HUES64 (cell line): ENCODE measurements at regions not wholly inside any gene's neighbourhood (a gene's known extent, or its start where the extent isn't known, plus 50 kb on each side); places are given as distances from the start of the nearest gene placed in this dataset.

Experiments used
- H3K27ac ChIP-seq: 2 replicates; pipeline ENCODE4 v1.7.0; 2013; ENCODE audit warnings: low read depth, low read length, inconsistent platforms
- H3K27me3 ChIP-seq: 2 replicates; pipeline ENCODE4 v1.6.1; 2013; ENCODE audit warnings: mild to moderate bottlenecking, low read length; ENCODE audit not compliant: insufficient read depth
- H3K36me3 ChIP-seq: 2 replicates; pipeline ENCODE4 v1.6.1; 2013; ENCODE audit warnings: mild to moderate bottlenecking, low read length; ENCODE audit not compliant: insufficient read depth
- H3K4me1 ChIP-seq: 2 replicates; pipeline ENCODE4 v1.6.1; 2013; ENCODE audit warnings: mild to moderate bottlenecking, low read length, moderate library complexity; ENCODE audit not compliant: insufficient read depth
- H3K4me3 ChIP-seq: 2 replicates; pipeline ENCODE4 v1.5.1; 2013; ENCODE audit warnings: mild to moderate bottlenecking, low read length, moderate library complexity
- H3K9ac ChIP-seq: 2 replicates; pipeline ENCODE4 v1.6.1; 2013; ENCODE audit warnings: mild to moderate bottlenecking, low read depth, low read length
- H3K9me3 ChIP-seq: 2 replicates; pipeline ENCODE4 v1.6.1; 2013; ENCODE audit warnings: low read depth, low read length; ENCODE audit not compliant: insufficient read depth
- WGBS: fragments of 150-250, 120-280 bp; methylation state at CpG from one replicate; pipeline ENCODE4 v1.1.7; 2013; ENCODE audit warnings: missing lambda C conversion rate; 5-methylcytosine and 5-hydroxymethylcytosine counted together

DNA sequence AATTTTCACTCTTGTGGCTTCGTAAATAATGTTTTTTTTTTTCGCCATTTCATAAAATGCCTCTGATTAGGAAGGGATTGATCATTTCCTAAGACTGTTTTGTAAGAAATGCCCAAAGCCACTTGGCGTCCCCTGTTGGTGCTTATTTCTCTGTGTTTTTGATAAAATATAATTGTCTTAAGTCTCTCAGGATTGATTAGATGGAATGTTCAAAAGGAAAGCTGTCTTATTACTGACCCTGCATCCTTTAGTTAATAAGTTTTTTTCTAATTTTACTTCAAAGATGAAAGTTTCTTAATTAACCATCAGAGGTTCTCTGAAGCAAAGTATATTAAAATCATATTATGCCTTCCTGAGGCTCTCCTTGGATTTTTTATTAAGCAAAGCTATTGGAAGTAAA is 624.3 kb upstream of the TENM4 start:
- Histone ChIP-seq H3K27ac (no peak overlapping the region), H3K27me3 (no peaks in the 10 kb centered on the region), H3K4me1 (no peaks in the 10 kb centered on the region), H3K9me3 (no peaks in the 10 kb centered on the region), H3K36me3 (no peaks in the 10 kb centered on the region), H3K9ac (no peak overlapping the region), H3K4me3 (no peak overlapping the region)
- WGBS: 88% methylated on average over 3 of the region's 3 CpGs

DNA sequence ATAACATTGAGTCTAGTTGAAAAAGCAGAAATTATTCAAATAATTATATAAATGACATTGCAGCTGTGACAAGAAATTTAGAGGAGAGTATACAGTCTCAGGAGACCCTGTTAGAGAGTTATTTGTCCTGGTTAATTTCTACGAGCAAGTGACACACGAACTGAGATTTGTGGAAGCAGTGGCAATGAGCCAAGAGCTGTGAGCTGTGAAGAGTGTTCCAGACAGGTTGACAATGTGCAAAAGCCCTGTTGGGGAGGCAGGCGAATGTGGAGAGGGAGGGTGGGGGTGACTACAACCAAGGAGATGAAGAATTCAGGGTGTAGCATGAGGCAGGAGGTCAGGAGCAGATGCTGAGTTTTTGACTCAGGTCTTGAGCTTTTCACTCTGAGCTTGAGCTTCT is 620.2 kb upstream of the TENM4 start:
- WGBS: 92% methylated on average over 3 of the region's 3 CpGs
- no peak overlapping the region for H3K9ac ChIP-seq
- H3K4me3 ChIP-seq: no peak overlapping the region
- H3K4me1 ChIP-seq: no peaks in the 10 kb centered on the region
- H3K9me3 ChIP-seq: no peaks in the 10 kb centered on the region
- no peaks in the 10 kb centered on the region for H3K36me3 ChIP-seq
- H3K27ac ChIP-seq: no peak overlapping the region
- no peaks in the 10 kb centered on the region for H3K27me3 ChIP-seq

DNA sequence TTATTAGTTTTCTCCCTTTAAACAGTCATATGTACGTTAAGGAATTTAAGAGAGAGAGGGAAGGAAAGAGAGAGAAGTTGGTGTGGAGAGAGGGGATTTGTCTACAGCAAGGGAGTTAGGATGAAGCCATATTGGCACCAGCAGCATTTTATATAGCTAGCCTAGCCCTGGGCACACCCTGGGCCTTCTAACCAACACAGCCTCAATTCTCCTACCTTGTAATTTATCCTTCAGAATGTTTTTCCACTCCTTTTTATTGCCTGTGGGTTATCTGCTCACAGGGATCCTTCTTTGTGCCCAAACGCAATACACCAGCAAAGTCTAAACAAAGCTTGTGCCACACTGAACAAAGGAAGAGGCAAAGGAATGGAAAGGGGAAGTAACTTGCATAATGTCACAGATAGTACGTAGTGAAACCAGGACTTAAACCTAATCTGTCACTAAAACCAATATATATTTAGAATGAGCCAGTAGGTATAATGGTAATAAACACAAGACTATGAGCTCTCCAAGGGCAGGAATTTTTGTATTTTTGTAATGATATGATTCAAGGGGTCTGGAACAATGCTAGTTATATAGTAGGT is 613.8 kb upstream of the TENM4 start:
- H3K27me3 ChIP-seq: no peaks in the 10 kb centered on the region
- H3K4me1 ChIP-seq: no peaks in the 10 kb centered on the region
- no peaks in the 10 kb centered on the region for H3K36me3 ChIP-seq
- WGBS: 90% methylated on average over 2 of the region's 3 CpGs
- no peaks in the 10 kb centered on the region for H3K9me3 ChIP-seq
- no peak overlapping the region for H3K4me3 ChIP-seq
- H3K27ac ChIP-seq: no peak overlapping the region
- H3K9ac ChIP-seq: no peak overlapping the region

DNA sequence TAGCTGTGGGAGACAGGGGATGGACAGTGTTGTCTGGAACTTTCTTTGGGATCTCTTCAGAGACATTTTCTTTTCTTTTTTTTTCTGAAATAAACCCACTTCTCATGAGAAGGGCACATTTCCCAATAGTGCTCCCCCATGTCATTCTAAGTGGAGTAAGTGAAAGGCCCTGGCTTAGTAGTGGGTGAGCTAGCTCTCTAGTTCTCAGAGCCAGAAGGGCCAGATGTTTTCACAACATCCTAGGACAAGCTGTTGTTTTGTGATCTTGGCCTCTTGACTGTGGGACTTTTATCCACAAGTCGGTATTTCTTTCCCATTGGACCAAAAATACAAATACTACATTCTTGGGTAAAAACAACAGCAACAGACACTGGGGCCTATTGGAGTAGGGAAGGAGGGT is 607.7 kb upstream of the TENM4 start:
- H3K36me3 ChIP-seq: no peaks in the 10 kb centered on the region
- H3K9me3 ChIP-seq: no peaks in the 10 kb centered on the region
- no peaks in the 10 kb centered on the region for H3K4me1 ChIP-seq
- no peak overlapping the region for H3K4me3 ChIP-seq
- 100% methylated on average over 1 of the region's 1 CpG for WGBS
- no peak overlapping the region for H3K9ac ChIP-seq
- no peak overlapping the region for H3K27ac ChIP-seq
- no peaks in the 10 kb centered on the region for H3K27me3 ChIP-seq

DNA sequence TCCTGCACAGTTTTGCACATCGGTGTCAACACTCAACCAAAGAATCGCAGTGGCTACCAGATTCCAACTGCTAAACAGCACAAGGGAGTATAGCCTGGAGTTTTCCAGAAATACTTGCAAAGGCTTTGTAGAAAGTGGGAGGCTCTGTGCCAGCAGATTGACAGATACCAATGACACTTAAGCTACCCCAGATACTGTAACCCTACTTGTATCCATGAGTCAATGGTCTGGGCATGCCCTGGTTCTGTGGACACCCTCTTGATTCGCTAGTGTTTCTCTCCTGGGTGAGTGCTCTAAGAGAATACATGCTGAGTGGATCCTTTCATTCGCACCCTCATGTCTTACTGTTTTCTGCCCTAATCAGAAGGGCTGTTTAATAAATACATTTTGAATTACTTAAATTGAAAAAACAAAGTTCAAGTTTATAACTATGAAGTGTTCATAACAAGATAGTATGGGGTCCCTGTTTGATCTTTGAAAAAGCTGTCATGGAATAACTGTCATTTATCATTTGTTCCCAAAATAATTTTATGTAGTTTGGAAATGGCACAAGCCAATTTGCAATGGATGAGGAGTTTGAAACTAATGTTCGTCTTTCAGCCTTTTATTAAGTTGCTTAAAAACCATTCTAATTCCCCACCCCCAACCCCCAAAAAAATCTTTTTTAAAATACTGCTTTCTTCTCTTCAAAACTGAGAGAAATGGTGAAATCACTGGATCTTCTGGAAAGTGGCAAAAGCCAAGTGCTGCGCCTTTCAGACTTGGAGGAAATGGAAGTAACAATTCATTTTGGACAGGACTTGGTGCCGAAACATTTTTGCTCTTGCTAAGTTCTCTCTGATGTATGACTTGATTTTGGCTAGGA is 600.5 kb upstream of the TENM4 start:
- H3K4me1 ChIP-seq: no peaks in the 10 kb centered on the region
- H3K9me3 ChIP-seq: no peaks in the 10 kb centered on the region
- WGBS: 97% methylated on average over 6 of the region's 7 CpGs
- H3K4me3 ChIP-seq: no peak overlapping the region
- H3K9ac ChIP-seq: no peak overlapping the region
- H3K27me3 ChIP-seq: no peaks in the 10 kb centered on the region
- no peak overlapping the region for H3K27ac ChIP-seq
- no peaks in the 10 kb centered on the region for H3K36me3 ChIP-seq

DNA sequence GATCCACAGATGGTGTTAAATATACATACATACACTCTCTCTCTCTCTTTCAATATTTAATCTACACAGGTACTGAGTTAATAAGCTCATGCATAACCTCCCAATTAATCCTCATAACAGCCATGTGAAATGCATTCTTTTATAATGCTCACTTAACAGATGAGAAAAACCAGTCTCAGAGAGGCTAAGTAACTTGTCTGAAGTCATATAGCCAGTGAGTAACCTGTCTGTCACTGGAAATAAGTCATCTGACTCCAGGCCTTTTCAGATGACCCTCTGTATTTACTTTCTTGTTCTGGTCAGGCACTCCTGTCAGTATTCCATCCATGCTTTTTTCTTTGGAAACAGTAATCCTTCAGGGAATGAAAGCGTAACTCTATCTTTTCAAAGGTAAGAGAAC is 594.0 kb upstream of the TENM4 start:
- Histone ChIP-seq H3K27me3 (no peaks in the 10 kb centered on the region), H3K4me3 (no peak overlapping the region), H3K4me1 (no peaks in the 10 kb centered on the region), H3K9me3 (no peaks in the 10 kb centered on the region), H3K9ac (no peak overlapping the region), H3K27ac (no peak overlapping the region), H3K36me3 (no peaks in the 10 kb centered on the region)
- WGBS: 100% methylated on average over 1 of the region's 1 CpG

DNA sequence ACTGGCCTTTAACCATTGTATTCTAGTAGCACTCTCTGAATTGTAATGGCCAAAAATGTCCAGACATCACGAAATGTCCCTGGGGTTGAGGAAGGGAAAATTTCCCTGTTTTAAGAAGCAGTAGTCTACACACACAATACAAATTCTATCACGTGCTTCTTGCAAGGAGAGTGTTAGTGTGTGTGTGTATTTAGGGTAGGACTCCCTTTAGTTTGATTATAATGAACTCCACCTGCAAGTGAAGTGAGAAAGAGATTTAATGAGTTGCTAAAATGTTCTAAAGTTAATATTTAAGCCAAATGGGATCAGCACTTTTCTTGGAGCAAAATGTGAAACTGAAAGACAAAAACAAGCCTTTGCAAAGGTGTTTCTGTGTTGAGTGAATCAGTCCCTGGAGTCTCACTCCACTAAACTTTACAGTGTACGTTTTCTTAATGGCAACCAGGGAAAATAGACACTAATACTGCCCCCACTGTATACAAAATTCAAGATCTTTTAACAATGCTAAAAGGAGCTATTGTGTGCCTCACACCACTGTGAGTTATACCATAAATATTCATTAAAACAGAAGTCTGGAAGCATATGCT is 590.3 kb upstream of the TENM4 start:
- 93% methylated on average over 2 of the region's 3 CpGs for WGBS

DNA sequence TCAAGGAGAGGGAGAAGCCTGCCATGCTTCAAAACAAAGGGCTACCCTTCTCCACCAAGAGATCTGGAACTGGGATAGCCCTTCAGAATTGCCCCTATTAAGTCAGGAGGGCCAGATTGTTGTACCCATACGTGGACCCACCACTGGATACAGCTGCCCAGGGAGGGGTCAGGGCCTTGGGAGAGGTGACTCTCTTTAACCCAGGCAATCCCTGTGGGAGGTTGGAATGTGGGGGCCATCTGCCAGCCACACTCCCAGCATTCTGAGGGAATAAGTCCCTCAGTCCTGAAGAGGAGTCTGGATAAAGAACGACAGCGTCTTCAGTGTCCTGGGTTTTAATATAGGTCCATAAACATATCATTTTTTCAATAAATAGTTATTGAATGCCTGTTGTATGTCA is 588.2 kb upstream of the TENM4 start:
- H3K4me1 ChIP-seq: no peaks in the 10 kb centered on the region
- no peaks in the 10 kb centered on the region for H3K36me3 ChIP-seq
- no peaks in the 10 kb centered on the region for H3K27me3 ChIP-seq
- no peaks in the 10 kb centered on the region for H3K9me3 ChIP-seq
- no peak overlapping the region for H3K4me3 ChIP-seq
- H3K9ac ChIP-seq: no peak overlapping the region
- no peak overlapping the region for H3K27ac ChIP-seq
- 71% methylated on average over 1 of the region's 3 CpGs for WGBS

More for the DNA sequence above, 590.3 kb upstream of the TENM4 start:
- H3K27me3 ChIP-seq: no peaks in the 10 kb centered on the region
- no peaks in the 10 kb centered on the region for H3K4me1 ChIP-seq
- H3K9ac ChIP-seq: no peak overlapping the region
- H3K9me3 ChIP-seq: no peaks in the 10 kb centered on the region
- no peaks in the 10 kb centered on the region for H3K36me3 ChIP-seq
- H3K4me3 ChIP-seq: no peak overlapping the region
- no peak overlapping the region for H3K27ac ChIP-seq

DNA sequence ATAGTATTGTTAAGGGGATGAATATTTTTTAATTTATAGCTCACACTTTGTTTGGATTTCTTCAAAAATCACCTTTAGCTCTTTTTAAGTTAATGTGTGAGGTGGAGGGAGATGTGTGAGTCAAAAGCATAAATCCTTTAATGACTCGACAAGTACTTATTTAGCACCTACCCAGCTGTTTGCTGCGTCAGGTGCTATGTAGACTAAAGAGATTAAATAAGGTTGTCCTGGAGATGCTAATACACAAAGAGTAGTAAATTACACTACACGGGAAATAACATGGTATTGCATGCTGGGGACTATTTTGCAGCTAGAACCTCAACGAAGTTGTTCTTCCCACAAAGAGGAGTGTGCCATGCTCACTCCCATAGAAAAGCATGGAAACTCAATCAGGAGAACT is 583.3 kb upstream of the TENM4 start:
- no peaks in the 10 kb centered on the region for H3K9me3 ChIP-seq
- no peaks in the 10 kb centered on the region for H3K4me1 ChIP-seq
- no peak overlapping the region for H3K27ac ChIP-seq
- 85% methylated on average over 2 of the region's 4 CpGs for WGBS
- no peaks in the 10 kb centered on the region for H3K36me3 ChIP-seq
- no peak overlapping the region for H3K9ac ChIP-seq
- no peak overlapping the region for H3K4me3 ChIP-seq
- H3K27me3 ChIP-seq: no peaks in the 10 kb centered on the region

DNA sequence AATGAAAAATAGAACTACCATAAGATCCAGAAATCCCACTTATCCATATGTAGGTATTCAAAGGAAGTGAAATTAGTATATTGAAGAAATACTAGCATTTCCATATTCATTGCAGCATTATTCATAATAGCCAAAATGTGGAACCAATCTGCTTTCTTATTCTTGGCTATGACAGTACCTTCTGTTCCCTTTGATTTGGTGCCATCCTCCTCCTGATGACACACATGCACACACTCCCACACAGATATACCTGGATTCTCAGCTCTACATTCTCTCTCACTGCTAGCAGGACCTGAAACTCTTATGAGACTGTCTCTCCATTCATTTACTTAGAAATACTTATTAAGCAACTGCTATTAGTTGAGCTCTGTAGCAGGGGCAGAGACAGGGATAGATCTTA is 582.6 kb upstream of the TENM4 start:
- Histone ChIP-seq H3K36me3 (no peaks in the 10 kb centered on the region), H3K9ac (no peak overlapping the region), H3K27ac (no peak overlapping the region), H3K9me3 (no peaks in the 10 kb centered on the region), H3K4me1 (no peaks in the 10 kb centered on the region), H3K4me3 (no peak overlapping the region), H3K27me3 (no peaks in the 10 kb centered on the region)

DNA sequence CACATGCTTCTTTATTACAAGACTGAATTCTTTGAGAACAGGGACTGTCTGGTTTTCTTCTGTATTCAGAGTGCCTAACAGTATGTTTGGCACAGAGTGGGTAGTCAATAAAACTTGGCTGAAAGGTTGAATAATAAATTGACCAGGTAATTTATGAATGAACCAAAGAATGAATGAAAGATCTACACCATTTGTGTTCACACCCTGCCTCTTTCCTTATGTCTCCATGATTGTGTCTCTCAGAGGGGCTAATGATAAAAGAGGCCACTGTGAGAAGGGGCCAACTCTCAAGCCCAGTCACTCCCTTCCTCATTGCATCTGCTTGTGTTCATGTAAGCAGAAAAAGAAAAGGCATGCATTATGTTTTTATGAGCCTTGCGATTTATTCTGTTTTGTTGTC is 569.7 kb upstream of the TENM4 start:
- Histone ChIP-seq H3K27ac (no peak overlapping the region), H3K4me3 (no peak overlapping the region), H3K27me3 (no peaks in the 10 kb centered on the region), H3K9me3 (no peaks in the 10 kb centered on the region), H3K4me1 (no peaks in the 10 kb centered on the region), H3K9ac (no peak overlapping the region), H3K36me3 (no peaks in the 10 kb centered on the region)
- WGBS: 88% methylated on average over 1 of the region's 1 CpG
